GM13976 (cell line): ENCODE measurements at regions not wholly inside any gene's neighbourhood (a gene's known extent, or its start where the extent isn't known, plus 50 kb on each side); places are given as distances from the start of the nearest gene placed in this dataset.

Source experiments
- DNase-seq: peaks from one replicate; pipeline ENCODE4 v3.0.0; 2012; ENCODE audit warnings: low spot score
- in situ Hi-C: fragments of 300-500 bp; cut with MboI; formaldehyde crosslinking; loops from one replicate; pipeline ENCODE4 v1.12.0; 2022; ENCODE audit warnings: low sequenced_read_pairs, mixed read lengths, inconsistent platforms; ENCODE audit not compliant: unreplicated experiment
- TF ChIP-seq, protein P1 (sequence below): IDR thresholded peaks from 2 replicates; pipeline ENCODE4 v1.5.1; 2012; ENCODE audit warnings: borderline replicate concordance, mild to moderate bottlenecking; ENCODE audit not compliant: insufficient read depth; ENCODE audit errors: extremely low read depth, missing control alignments, control extremely low read depth

DNA sequence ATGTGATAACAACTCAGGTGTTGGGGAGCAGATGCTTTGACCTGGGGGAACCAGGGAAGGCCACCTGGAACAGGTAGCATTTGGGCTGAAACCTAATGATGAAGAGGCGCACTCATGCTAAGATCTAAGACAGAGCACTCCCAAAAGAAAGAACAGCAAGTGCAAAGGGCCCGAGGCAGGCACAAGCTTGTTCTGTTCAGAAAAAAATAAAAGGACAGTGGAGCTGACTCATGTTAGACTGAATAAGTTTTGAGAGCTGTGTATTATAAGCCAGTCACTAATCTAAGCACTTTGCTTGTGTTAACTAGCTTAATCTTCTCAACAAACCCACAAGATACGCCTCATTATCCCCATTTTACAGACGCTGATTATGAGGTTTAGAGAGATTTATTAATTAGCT lies 90.1 kb downstream of the MATN1 start:
- in situ Hi-C loops, result no loop called here

DNA sequence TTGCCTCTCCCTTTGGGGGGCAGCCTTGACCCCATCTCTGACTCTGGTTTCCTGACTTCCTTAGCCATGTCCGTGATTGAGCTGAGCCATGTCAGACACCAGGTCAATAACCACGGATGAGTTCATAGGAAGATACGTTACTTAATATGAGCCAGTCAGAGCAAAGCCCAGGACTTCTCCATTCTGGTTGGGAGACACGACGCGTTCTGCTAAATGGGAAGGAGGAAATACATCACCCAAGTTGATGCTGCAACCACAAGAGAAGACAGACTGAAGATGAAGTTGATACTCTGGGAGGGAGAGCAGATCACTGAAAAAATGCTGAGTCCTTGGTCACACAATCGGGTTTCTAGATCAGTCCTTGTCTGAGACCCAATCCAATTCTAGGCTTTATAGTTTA lies 90.9 kb downstream of the MATN1 start:
- no peak for DNase-seq
- in situ Hi-C loops, result no loop called here

More for the DNA sequence above, 90.1 kb downstream of the MATN1 start:
- no peak for DNase-seq
- TF ChIP-seq, protein P1, sequence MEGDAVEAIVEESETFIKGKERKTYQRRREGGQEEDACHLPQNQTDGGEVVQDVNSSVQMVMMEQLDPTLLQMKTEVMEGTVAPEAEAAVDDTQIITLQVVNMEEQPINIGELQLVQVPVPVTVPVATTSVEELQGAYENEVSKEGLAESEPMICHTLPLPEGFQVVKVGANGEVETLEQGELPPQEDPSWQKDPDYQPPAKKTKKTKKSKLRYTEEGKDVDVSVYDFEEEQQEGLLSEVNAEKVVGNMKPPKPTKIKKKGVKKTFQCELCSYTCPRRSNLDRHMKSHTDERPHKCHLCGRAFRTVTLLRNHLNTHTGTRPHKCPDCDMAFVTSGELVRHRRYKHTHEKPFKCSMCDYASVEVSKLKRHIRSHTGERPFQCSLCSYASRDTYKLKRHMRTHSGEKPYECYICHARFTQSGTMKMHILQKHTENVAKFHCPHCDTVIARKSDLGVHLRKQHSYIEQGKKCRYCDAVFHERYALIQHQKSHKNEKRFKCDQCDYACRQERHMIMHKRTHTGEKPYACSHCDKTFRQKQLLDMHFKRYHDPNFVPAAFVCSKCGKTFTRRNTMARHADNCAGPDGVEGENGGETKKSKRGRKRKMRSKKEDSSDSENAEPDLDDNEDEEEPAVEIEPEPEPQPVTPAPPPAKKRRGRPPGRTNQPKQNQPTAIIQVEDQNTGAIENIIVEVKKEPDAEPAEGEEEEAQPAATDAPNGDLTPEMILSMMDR, result no peak

DNA sequence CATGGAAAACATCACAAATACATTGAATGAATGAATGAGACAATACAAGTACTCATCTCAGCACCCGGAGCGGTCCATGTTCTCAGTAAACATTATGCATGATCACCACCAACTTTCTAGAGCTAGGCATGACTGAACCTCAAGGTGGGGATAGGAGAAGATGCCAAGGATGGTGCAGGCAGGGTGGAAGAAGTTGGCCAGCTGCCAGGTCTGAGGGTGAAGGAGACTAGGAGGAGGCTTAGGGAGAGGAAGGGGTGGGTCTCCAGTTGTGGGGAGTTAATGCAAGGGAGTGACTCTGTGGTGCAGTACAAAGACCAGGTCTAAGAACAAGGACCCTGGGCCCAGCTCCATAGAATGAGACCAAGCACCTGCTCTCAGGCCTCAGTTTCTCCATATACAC lies 91.7 kb downstream of the MATN1 start:
- in situ Hi-C loops, result no loop called here

More for the DNA sequence above, 90.9 kb downstream of the MATN1 start:
- TF ChIP-seq, protein P1, result no peak

DNA sequence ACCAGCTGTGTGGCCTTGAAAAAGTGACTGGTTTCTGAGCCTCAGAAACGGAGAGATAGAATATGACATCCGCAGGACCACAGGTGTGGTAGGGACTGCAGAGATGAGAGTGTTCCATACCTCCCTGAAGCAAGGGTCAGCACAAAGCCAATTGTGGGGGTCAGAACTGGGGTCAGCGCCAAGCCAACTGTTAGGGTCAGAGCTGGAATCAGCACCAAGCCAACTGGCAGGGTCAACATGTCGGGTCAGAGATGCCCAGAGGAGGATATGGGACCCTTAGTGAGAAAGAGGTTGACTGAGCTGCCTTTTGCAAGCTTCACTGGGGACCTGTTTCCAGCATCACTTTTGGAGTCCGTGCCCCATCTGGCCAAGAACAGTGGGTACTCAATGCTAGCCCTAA lies 93.9 kb downstream of the MATN1 start:
- DNase-seq, result no peak
- in situ Hi-C loops, result no loop called here
- TF ChIP-seq, protein P1, result no peak

More for the DNA sequence above, 91.7 kb downstream of the MATN1 start:
- TF ChIP-seq, protein P1, result no peak
- no peak for DNase-seq

DNA sequence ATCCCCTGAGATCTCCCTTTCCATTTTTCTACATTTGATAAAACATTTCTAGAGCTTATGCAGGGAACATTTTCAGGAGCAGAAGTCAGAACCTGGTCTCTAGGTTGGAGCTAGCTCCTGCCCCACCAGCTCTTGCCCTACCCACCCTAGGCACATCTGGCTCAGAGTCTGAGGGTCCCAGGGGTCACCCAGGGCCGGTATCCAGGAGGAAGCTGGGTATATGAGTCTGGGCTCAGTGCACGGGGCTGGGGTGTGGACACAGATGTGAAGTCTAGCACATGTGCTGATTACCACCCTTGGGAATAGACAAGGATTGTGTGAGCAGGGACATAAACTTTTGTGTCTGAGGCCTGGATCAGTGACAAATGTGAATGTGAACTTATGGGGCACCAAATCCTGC lies 95.4 kb downstream of the MATN1 start:
- in situ Hi-C loops, result no loop called here
- DNase-seq, result no peak
- TF ChIP-seq, protein P1, result no peak

DNA sequence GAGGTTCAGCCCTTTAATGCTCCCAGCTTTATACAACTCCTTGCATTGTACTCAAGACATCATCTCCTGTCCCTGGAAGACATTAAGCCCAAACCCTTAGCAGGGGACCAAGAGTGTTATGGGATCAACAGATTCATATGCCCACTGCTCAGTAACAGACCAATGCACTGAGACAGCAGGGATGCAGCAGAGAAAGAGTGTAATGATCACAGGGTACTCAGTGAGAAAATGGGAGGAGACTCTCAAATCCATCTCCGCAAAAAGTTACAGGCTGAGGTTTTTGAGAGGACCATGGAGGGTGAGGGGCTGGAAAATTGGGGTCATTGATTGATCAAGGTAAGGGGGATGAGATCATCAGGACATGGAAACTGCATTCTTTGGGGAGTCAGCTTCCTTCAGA lies 96.2 kb downstream of the MATN1 start:
- in situ Hi-C loops, result no loop called here
- TF ChIP-seq, protein P1, result no peak
- no peak for DNase-seq

DNA sequence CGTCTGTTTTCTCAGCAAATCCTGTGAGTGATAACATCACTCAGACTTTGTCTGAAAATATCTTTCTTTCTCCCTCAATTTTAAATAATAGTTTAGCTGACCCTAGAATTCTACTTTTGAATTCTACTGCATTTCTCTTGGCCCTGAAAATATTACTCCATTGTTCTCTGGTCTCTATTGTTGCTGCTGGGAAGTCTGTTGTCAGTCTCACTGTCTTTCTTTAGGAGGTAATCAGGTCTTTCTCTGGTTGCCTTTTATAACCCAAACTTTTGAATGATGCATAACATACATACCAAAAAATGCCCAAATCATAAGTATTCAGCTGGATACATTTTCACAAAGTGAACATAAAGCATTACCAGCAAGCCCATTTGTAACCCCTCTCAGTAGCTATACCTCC lies 100.0 kb downstream of the MATN1 start:
- in situ Hi-C loops, result no loop called here
- no peak for DNase-seq
- TF ChIP-seq, protein P1, result no peak
